ENCODE measurements at regions not wholly inside any gene's neighbourhood (a gene's known extent, or its start where the extent isn't known, plus 50 kb on each side); places are given as distances from the start of the nearest gene placed in this dataset.
"Not testable (repeated sequence)": the region's sequence is repeated elsewhere in the genome, so short reads cannot be mapped to it uniquely, and the experiment has no call there.

DNA sequence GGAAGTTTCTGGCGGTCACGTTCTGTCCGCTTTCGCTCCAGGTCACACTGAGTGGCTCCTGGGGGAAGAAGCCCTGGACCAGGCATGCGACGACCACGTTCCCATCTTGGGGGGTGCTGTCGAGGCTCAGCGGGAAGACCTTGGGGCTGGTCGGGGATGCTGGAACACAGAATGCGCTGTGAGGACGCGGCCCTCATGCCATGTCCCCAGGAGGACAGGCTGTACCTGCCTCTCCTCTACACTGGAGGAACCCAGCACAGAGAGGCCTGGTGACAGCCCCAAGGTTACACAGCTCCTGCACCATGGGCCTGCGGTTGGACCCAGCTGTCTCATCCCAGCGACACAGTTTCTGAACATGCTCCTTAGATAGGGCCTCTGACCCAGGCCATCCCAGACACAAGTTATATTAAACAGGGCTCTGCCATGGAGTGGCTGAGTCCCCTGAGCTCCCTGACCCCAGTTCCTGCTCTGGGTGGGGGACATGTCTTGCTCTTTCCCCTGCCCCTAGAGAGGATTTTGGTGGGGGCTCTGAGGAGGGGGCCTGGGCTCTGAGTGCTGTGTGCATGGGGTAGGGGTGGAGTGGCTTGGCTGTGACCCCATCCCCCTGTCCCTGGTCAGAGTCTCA, 62.0 kb downstream of the TMEM121 start:
- no peak for DNase-seq (ENCODE audit: low spot score, unreplicated experiment)
- TF ChIP-seq, protein P1, sequence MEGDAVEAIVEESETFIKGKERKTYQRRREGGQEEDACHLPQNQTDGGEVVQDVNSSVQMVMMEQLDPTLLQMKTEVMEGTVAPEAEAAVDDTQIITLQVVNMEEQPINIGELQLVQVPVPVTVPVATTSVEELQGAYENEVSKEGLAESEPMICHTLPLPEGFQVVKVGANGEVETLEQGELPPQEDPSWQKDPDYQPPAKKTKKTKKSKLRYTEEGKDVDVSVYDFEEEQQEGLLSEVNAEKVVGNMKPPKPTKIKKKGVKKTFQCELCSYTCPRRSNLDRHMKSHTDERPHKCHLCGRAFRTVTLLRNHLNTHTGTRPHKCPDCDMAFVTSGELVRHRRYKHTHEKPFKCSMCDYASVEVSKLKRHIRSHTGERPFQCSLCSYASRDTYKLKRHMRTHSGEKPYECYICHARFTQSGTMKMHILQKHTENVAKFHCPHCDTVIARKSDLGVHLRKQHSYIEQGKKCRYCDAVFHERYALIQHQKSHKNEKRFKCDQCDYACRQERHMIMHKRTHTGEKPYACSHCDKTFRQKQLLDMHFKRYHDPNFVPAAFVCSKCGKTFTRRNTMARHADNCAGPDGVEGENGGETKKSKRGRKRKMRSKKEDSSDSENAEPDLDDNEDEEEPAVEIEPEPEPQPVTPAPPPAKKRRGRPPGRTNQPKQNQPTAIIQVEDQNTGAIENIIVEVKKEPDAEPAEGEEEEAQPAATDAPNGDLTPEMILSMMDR (IDR thresholded peaks at IDR 0.05; ENCODE audit: unreplicated experiment) = no peak
- H3K27ac Mint-ChIP-seq = no peak overlapping the region
- H3K36me3 Mint-ChIP-seq (ENCODE audit: insufficient read depth) = no peaks in the 10 kb centered on the region
- no peaks in the 10 kb centered on the region for H3K4me1 Mint-ChIP-seq (ENCODE audit: low read depth)
- H3K9me3 Mint-ChIP-seq (ENCODE audit: low read depth) = peaks cover 3% of the 10 kb centered on the region
- no peak overlapping the region for H3K4me3 Mint-ChIP-seq (ENCODE audit: low read depth)
- no peaks in the 10 kb centered on the region for H3K27me3 Mint-ChIP-seq

DNA sequence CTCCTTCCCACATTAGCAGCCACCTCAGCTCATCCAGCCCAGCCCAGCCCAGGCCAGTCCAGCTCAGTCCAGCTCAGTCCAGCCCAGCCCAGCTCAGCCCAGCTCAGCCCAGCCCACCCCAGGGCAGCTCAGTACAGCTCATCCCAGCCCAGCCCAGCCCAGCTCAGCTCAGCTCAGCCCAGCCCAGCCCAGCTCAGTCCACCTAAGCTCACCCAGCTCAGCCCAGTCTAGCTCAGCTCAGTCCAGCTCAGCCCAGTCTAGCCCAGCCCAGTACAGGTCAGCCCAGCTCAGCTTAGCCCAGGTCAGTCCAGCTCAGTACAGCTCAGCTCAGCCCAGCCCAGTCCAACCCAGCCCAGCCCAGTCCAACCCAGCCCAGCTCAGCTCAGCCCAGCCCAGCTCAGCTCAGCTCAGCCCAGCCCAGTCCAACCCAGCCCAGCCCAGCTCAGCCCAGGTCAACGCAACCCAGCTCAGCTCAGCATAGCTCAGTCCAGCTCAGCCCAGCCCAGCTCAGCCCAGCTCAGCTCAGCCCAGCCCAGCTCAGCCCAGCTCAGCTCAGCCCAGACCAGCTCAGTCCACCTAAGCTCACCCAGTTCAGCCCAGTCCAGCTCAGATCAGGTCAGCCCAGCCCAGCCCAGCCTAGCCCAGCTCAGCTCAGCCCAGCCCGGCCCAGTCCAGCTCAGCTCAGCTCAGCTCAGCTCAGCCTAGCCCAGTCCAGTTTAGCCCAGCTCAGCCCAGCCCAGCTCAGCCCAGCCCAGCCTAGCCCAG, 63.0 kb downstream of the TMEM121 start:
- no peaks in the 10 kb centered on the region for H3K4me1 Mint-ChIP-seq (ENCODE audit: low read depth)
- peaks cover 3% of the 10 kb centered on the region for H3K9me3 Mint-ChIP-seq (ENCODE audit: low read depth)
- H3K36me3 Mint-ChIP-seq (ENCODE audit: insufficient read depth) = no peaks in the 10 kb centered on the region
- no peak for DNase-seq (ENCODE audit: low spot score, unreplicated experiment)
- H3K27ac Mint-ChIP-seq = no peak overlapping the region
- TF ChIP-seq, protein P1 (IDR thresholded peaks at IDR 0.05; ENCODE audit: unreplicated experiment) = no peak
- no peaks in the 10 kb centered on the region for H3K27me3 Mint-ChIP-seq
- no peak overlapping the region for H3K4me3 Mint-ChIP-seq (ENCODE audit: low read depth)

DNA sequence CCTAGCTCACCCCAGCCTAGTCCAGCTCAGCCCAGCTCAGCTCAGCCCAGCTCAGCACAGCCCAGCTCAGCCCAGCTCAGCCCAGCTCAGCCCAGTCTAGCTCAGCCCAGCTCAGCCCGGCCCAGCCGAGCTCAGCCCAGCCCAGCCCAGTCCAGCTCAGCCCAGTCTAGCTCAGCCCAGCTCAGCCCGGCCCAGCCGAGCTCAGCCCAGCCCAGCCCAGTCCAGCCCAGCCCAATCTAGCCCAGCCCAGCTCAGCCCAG, 63.5 kb downstream of the TMEM121 start:
- H3K27ac Mint-ChIP-seq; H3K27me3 Mint-ChIP-seq; H3K9me3 Mint-ChIP-seq (ENCODE audit: low read depth); DNase-seq (ENCODE audit: low spot score, unreplicated experiment); H3K4me3 Mint-ChIP-seq (ENCODE audit: low read depth); H3K4me1 Mint-ChIP-seq (ENCODE audit: low read depth); H3K36me3 Mint-ChIP-seq (ENCODE audit: insufficient read depth): not testable (repeated sequence)

GRCh38 chr14:105591052-105591451, 64.7 kb downstream of the TMEM121 start:
- Mint-ChIP-seq H3K27me3 (no peaks in the 10 kb centered on the region), H3K27ac (no peak overlapping the region), H3K9me3 (ENCODE audit: low read depth) (peaks cover 3% of the 10 kb centered on the region), H3K36me3 (ENCODE audit: insufficient read depth) (no peaks in the 10 kb centered on the region), H3K4me1 (ENCODE audit: low read depth) (no peaks in the 10 kb centered on the region), H3K4me3 (ENCODE audit: low read depth) (no peak overlapping the region)
- DNase-seq (ENCODE audit: low spot score, unreplicated experiment) = no peak
- TF ChIP-seq, protein P1 (IDR thresholded peaks at IDR 0.05; ENCODE audit: unreplicated experiment) = no peak

GRCh38 chr14:105591792-105592341, 65.5 kb downstream of the TMEM121 start:
- H3K4me3 Mint-ChIP-seq (ENCODE audit: low read depth); H3K27ac Mint-ChIP-seq; H3K9me3 Mint-ChIP-seq (ENCODE audit: low read depth); H3K4me1 Mint-ChIP-seq (ENCODE audit: low read depth); H3K27me3 Mint-ChIP-seq; H3K36me3 Mint-ChIP-seq (ENCODE audit: insufficient read depth); DNase-seq (ENCODE audit: low spot score, unreplicated experiment): not testable (repeated sequence)

- H3K27me3 Mint-ChIP-seq; H3K27ac Mint-ChIP-seq; H3K36me3 Mint-ChIP-seq (ENCODE audit: insufficient read depth); DNase-seq (ENCODE audit: low spot score, unreplicated experiment); H3K9me3 Mint-ChIP-seq (ENCODE audit: low read depth); H3K4me1 Mint-ChIP-seq (ENCODE audit: low read depth); H3K4me3 Mint-ChIP-seq (ENCODE audit: low read depth): not testable (repeated sequence)
Measured at GRCh38 chr14:105592646-105593045, 66.3 kb downstream of the TMEM121 start.

DNA sequence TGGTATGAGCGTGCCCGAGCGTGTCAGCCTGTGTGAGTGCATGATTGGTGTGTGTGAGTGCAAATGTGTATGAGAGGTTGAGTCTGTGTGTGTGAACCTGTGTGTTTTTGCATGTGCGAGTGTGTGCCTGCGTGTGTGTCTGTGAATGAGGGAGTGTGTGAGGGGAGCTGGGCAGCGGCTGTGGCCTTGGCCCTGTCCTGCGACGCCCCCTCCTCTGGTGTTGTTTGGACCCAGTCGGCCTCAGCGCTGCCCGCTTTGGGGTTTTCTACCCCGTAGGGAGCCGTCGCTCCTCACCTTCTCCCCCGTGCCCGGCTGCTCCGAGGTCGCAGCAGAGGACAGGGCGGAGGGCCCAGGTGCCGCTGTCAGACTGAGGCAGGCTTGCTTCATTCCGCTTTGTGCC, 69.0 kb downstream of the TMEM121 start:
- not testable (repeated sequence) for H3K9me3 Mint-ChIP-seq (ENCODE audit: low read depth); H3K4me3 Mint-ChIP-seq (ENCODE audit: low read depth)

GRCh38 chr14:105596374-105596773, 70.0 kb downstream of the TMEM121 start:
- not testable (repeated sequence) for H3K27ac Mint-ChIP-seq; H3K4me1 Mint-ChIP-seq (ENCODE audit: low read depth); DNase-seq (ENCODE audit: low spot score, unreplicated experiment); H3K27me3 Mint-ChIP-seq; H3K9me3 Mint-ChIP-seq (ENCODE audit: low read depth); H3K4me3 Mint-ChIP-seq (ENCODE audit: low read depth); H3K36me3 Mint-ChIP-seq (ENCODE audit: insufficient read depth)

More for the DNA sequence above, 69.0 kb downstream of the TMEM121 start:
- not testable (repeated sequence) for H3K27ac Mint-ChIP-seq; DNase-seq (ENCODE audit: low spot score, unreplicated experiment); H3K27me3 Mint-ChIP-seq; H3K4me1 Mint-ChIP-seq (ENCODE audit: low read depth); H3K36me3 Mint-ChIP-seq (ENCODE audit: insufficient read depth)

DNA sequence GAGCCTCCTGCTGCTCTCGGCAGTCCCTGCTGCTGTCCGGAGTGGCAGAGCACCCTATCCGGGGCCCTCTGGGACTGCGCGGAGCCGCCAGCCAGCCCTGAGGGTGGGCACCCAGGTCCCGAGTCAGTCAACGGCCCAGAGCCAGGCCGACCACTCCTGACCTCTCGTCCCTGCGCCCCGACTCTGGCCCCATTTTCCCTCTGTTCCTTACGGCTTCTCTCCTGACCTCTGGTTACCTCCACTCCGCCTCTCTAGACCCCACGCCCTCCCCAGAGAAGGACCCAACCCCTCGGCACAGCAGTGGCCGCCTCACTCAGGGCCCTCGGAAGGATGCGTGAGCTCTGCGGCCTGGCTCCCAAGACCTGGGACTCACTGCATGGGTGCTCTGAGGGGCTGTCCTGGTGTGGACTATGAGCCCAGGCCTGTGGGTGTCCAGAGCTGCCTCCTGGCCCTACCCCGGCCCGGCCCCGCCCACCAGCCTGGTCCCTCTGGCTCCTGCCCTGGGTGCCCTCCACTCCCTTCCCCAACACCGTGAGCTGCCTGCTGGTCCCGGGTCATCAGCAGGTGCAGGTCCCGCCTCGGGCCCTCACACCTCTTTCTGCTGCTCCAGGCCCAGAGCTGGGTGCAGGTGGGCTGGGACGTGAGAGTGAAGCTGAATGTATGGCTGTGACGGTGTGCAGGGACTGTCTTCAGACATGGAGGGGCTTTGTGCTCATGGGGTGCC, 71.8 kb downstream of the TMEM121 start:
- H3K36me3 Mint-ChIP-seq (ENCODE audit: insufficient read depth); DNase-seq (ENCODE audit: low spot score, unreplicated experiment); H3K4me1 Mint-ChIP-seq (ENCODE audit: low read depth); H3K4me3 Mint-ChIP-seq (ENCODE audit: low read depth); H3K27me3 Mint-ChIP-seq; H3K27ac Mint-ChIP-seq: not testable (repeated sequence)
- H3K9me3 Mint-ChIP-seq (ENCODE audit: low read depth) = peaks cover 13% of the 10 kb centered on the region

All from progenitor cell of endocrine pancreas (in vitro differentiated cells).